IMR-90 (cell line): ENCODE measurements at regions not wholly inside any gene's neighbourhood (a gene's known extent, or its start where the extent isn't known, plus 50 kb on each side); places are given as distances from the start of the nearest gene placed in this dataset.

ENCODE experiments used
- ATAC-seq: fragments of 200-7000 bp; cut with Tn5 transposase; 2 replicates; pipeline ENCODE4 v1.9.1; 2020; ENCODE audit warnings: low read depth, mild to moderate bottlenecking, moderate library complexity
- BruUV-seq: library from RNA; stranded (reverse); fragments of 400-500 nt; replicated peaks from 2 replicates; lab custom pipeline; 2021; lab: Mats Ljungman, UMichigan
- CTCF ChIA-PET: fragments of 300-600 bp; formaldehyde crosslinking; extraction: SDS; loops from one replicate; lab custom pipeline; 2021; ENCODE audit warnings: antibody characterized with exemption; lab: Yijun Ruan, JAX
- POLR2A ChIA-PET: fragments of 300-600 bp; sonication (Branson Sonifier 250); formaldehyde crosslinking; loops from one replicate; lab custom pipeline; 2022; ENCODE audit warnings: antibody characterized with exemption; ENCODE audit not compliant: unreplicated experiment; lab: Charles Lee
- DNase-seq: peaks from one replicate; pipeline ENCODE4 v3.0.0; 2013
- H2AFZ ChIP-seq: replicated peaks from 2 replicates; pipeline ENCODE3; 2013; ENCODE audit warnings: low read length, mild to moderate bottlenecking; ENCODE audit not compliant: poor library complexity
- H2AK5ac ChIP-seq: 2 replicates; pipeline ENCODE4 v1.6.1; 2013; ENCODE audit warnings: low read depth, low read length, inconsistent platforms
- H2AK9ac ChIP-seq: replicated peaks from 2 replicates; pipeline ENCODE3; 2013; ENCODE audit warnings: mild to moderate bottlenecking, low read depth, low read length, moderate library complexity; ENCODE audit not compliant: poor library complexity
- H2BK120ac ChIP-seq: 2 replicates; pipeline ENCODE4 v1.6.1; 2013; ENCODE audit warnings: low read depth, low read length, inconsistent platforms
- H2BK15ac ChIP-seq: 3 replicates; pipeline ENCODE4 v1.6.1; 2013; ENCODE audit warnings: low read depth, low read length, inconsistent platforms
- H2BK20ac ChIP-seq: 2 replicates; pipeline ENCODE4 v1.6.1; 2013; ENCODE audit warnings: low read depth, mild to moderate bottlenecking, inconsistent platforms, low read length, moderate library complexity
- H2BK5ac ChIP-seq: 2 replicates; pipeline ENCODE4 v1.6.1; 2013; ENCODE audit warnings: mild to moderate bottlenecking, low read depth, low read length, inconsistent platforms; ENCODE audit not compliant: poor library complexity, severe bottlenecking
- H3K14ac ChIP-seq: replicated peaks from 2 replicates; pipeline ENCODE4 v1.6.1; 2013; ENCODE audit warnings: low read depth, low read length, inconsistent platforms
- H3K18ac ChIP-seq: 2 replicates; pipeline ENCODE4 v1.6.1; 2013; ENCODE audit warnings: low read depth, low read length, control low read depth
- H3K23ac ChIP-seq: 2 replicates; pipeline ENCODE4 v1.6.1; 2013; ENCODE audit warnings: low read depth, low read length, inconsistent platforms
- H3K27ac ChIP-seq: 2 replicates; pipeline ENCODE4 v1.5.1; 2013; ENCODE audit warnings: mild to moderate bottlenecking, control low read depth, low read length; ENCODE audit not compliant: insufficient read depth
- H3K27me3 ChIP-seq: 2 replicates; pipeline ENCODE4 v1.6.1; 2013; ENCODE audit warnings: low read length; ENCODE audit not compliant: control insufficient read depth, insufficient read depth
- H3K36me3 ChIP-seq: 2 replicates; pipeline ENCODE4 v1.6.1; 2013; ENCODE audit warnings: low read length, mixed read lengths; ENCODE audit not compliant: control insufficient read depth, insufficient read depth
- H3K4ac ChIP-seq: 2 replicates; pipeline ENCODE4 v1.6.1; 2013; ENCODE audit warnings: low read depth, low read length, inconsistent platforms
- H3K4me1 ChIP-seq: 2 replicates; pipeline ENCODE4 v1.6.1; 2013; ENCODE audit warnings: low read length, mixed read lengths; ENCODE audit not compliant: control insufficient read depth, insufficient read depth
- H3K4me2 ChIP-seq: 2 replicates; pipeline ENCODE4 v1.6.1; 2013; ENCODE audit warnings: low read depth, mild to moderate bottlenecking, control low read depth, low read length, moderate library complexity
- H3K4me3 ChIP-seq: 2 replicates; pipeline ENCODE4 v1.5.1; 2013; ENCODE audit warnings: low read depth, mild to moderate bottlenecking, control low read depth, low read length, moderate library complexity; ENCODE audit not compliant: insufficient read depth
- H3K56ac ChIP-seq: 2 replicates; pipeline ENCODE4 v1.6.1; 2013; ENCODE audit warnings: low read length, inconsistent platforms; ENCODE audit not compliant: insufficient read depth; ENCODE audit errors: extremely low read depth
- H3K79me1 ChIP-seq, 2 experiments: 2 replicates each; pipeline ENCODE4 v1.6.1; 2013; ENCODE audit warnings: low read length in 2 of 2, inconsistent platforms in 1 of 2, low read depth in 1 of 2
- H3K9ac ChIP-seq: 2 replicates; pipeline ENCODE4 v1.6.1; 2013; ENCODE audit warnings: low read depth, low read length, control low read depth
- H3K9me1 ChIP-seq: 2 replicates; pipeline ENCODE4 v1.6.1; 2013; ENCODE audit warnings: low read length, inconsistent platforms; ENCODE audit not compliant: insufficient read depth
- H3K9me3 ChIP-seq: 2 replicates; pipeline ENCODE4 v1.6.1; 2013; ENCODE audit warnings: low read length; ENCODE audit not compliant: control insufficient read depth, insufficient read depth
- H4K20me1 ChIP-seq: 2 replicates; pipeline ENCODE4 v1.6.1; 2013; ENCODE audit warnings: low read length, inconsistent platforms; ENCODE audit not compliant: insufficient read depth
- H4K5ac ChIP-seq: 2 replicates; pipeline ENCODE4 v1.6.1; 2013; ENCODE audit warnings: mild to moderate bottlenecking, low read depth, low read length, control low read depth
- H4K8ac ChIP-seq, 2 experiments: 2 replicates each; pipeline ENCODE4 v1.6.1; 2013; ENCODE audit warnings: low read depth in 2 of 2, low read length in 2 of 2, control low read depth in 1 of 2, inconsistent platforms in 1 of 2
- H4K91ac ChIP-seq: 2 replicates; pipeline ENCODE4 v1.6.1; 2013; ENCODE audit warnings: low read depth, low read length, inconsistent platforms; ENCODE audit not compliant: insufficient read depth
- FOS ChIP-seq: fragments of 150-350 bp; IDR thresholded peaks from 2 replicates; pipeline ENCODE4 v1.6.1; 2016; ENCODE audit warnings: low read depth, low read length
- RFX5 ChIP-seq: IDR thresholded peaks from 2 replicates; pipeline ENCODE4 v1.8.0; 2012; ENCODE audit warnings: low read depth, mild to moderate bottlenecking, low read length, moderate library complexity
- SMC3 ChIP-seq: fragments of 150-350 bp; IDR thresholded peaks from 2 replicates; pipeline ENCODE4 v1.6.1; 2016; ENCODE audit warnings: low read depth, mild to moderate bottlenecking, antibody characterized with exemption, low read length, moderate library complexity
- WGBS, 2 experiments: methylation state at CpG; one replicate each; pipeline versions ENCODE4 v1.1.5 to v1.1.7; 2013; ENCODE audit warnings: missing lambda C conversion rate in 2 of 2; ENCODE audit not compliant: insufficient read length in 1 of 2; ENCODE audit errors: extremely low coverage in 2 of 2; 5-methylcytosine and 5-hydroxymethylcytosine counted together
- dilution Hi-C: fragments of 300-500 bp; cut with HindIII; formaldehyde crosslinking; loops from one replicate; pipeline ENCODE4 v1.14.3; 2018; ENCODE audit warnings: low sequenced_read_pairs; ENCODE audit not compliant: unreplicated experiment
- in situ Hi-C: fragments of 300-500 bp; cut with MboI; formaldehyde crosslinking; loops from 3 replicates; pipeline ENCODE4 v1.14.3; 2019; ENCODE audit warnings: low sequenced_read_pairs, inconsistent platforms, mixed read lengths
- intact Hi-C: fragments of 100-400 bp; cut with micrococcal nuclease; formaldehyde crosslinking; loops from 2 replicates; pipeline ENCODE4 v1.10.0; 2022
- TF ChIP-seq, protein P1 (sequence below): conservative IDR thresholded peaks from 2 replicates; pipeline ENCODE4 v1.5.1; 2012; ENCODE audit warnings: mild to moderate bottlenecking, low read depth, low read length, improper control_type of control experiment
- TF ChIP-seq, protein P2 (sequence below): fragments of 150-350 bp; IDR thresholded peaks from 2 replicates; pipeline ENCODE4 v1.6.1; 2016; ENCODE audit warnings: low read depth, mild to moderate bottlenecking, low read length, moderate library complexity, borderline replicate concordance

DNA sequence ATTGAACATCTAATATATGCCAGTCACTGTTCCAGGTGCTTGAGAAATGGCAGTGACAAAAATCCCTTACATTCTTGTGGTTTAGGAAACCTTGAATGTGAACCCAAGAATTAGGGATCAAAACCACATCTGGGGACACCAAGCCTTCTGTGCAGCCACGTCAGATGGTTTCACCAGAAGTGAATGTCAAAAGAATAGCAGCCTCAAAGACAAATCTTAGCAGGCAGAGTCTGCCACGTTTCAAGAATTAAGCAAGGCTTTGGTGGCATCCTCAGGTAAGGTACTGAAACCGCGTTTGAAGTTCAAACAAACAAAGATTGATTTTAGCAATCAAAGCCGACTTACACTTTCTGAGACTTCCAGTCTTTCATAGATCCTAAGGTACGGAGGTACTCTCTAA is 225.5 kb upstream of the GNAI1 start:
- H2AFZ ChIP-seq = no peak overlapping the region
- H3K4me1 ChIP-seq = no peaks in the 10 kb centered on the region
- dilution Hi-C loops (no loop called here), in situ Hi-C loops (no loop called here), intact Hi-C loops (no loop called here)
- no peak overlapping the region for H3K56ac ChIP-seq
- no peaks in the 10 kb centered on the region for H3K9me1 ChIP-seq
- H2AK9ac ChIP-seq = no peak overlapping the region
- no peak overlapping the region for H3K4me2 ChIP-seq
- H3K9me3 ChIP-seq = no peaks in the 10 kb centered on the region
- no peaks in the 10 kb centered on the region for H4K20me1 ChIP-seq
- 86% methylated on average over 1 of the region's 6 CpGs; no CpG with 5 or more reads in 1 of the 2 experiments for WGBS, 2 experiments
- H2BK20ac ChIP-seq = no peak overlapping the region
- H3K14ac ChIP-seq = no peak overlapping the region
- ATAC-seq (no peak), DNase-seq (no peak)
- POLR2A ChIA-PET = no interaction called here
- no peak overlapping the region for H4K5ac ChIP-seq
- no peak overlapping the region for H3K27ac ChIP-seq
- no peak overlapping the region for H2BK120ac ChIP-seq
- H2BK5ac ChIP-seq = no peak overlapping the region
- no TSS peak for BruUV-seq
- no peak overlapping the region for H2BK15ac ChIP-seq
- no peaks in the 10 kb centered on the region for H3K27me3 ChIP-seq
- TF ChIP-seq SMC3 (no peak), RFX5 (no peak), FOS (no peak)
- TF ChIP-seq, protein P1, sequence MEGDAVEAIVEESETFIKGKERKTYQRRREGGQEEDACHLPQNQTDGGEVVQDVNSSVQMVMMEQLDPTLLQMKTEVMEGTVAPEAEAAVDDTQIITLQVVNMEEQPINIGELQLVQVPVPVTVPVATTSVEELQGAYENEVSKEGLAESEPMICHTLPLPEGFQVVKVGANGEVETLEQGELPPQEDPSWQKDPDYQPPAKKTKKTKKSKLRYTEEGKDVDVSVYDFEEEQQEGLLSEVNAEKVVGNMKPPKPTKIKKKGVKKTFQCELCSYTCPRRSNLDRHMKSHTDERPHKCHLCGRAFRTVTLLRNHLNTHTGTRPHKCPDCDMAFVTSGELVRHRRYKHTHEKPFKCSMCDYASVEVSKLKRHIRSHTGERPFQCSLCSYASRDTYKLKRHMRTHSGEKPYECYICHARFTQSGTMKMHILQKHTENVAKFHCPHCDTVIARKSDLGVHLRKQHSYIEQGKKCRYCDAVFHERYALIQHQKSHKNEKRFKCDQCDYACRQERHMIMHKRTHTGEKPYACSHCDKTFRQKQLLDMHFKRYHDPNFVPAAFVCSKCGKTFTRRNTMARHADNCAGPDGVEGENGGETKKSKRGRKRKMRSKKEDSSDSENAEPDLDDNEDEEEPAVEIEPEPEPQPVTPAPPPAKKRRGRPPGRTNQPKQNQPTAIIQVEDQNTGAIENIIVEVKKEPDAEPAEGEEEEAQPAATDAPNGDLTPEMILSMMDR = no peak
- TF ChIP-seq, protein P2, sequence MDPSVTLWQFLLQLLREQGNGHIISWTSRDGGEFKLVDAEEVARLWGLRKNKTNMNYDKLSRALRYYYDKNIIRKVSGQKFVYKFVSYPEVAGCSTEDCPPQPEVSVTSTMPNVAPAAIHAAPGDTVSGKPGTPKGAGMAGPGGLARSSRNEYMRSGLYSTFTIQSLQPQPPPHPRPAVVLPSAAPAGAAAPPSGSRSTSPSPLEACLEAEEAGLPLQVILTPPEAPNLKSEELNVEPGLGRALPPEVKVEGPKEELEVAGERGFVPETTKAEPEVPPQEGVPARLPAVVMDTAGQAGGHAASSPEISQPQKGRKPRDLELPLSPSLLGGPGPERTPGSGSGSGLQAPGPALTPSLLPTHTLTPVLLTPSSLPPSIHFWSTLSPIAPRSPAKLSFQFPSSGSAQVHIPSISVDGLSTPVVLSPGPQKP = no peak
- no peak overlapping the region for H2AK5ac ChIP-seq
- no peaks in the 10 kb centered on the region for H3K79me1 ChIP-seq
- H3K4ac ChIP-seq = no peak overlapping the region
- no peak overlapping the region for H3K18ac ChIP-seq
- no peak overlapping the region for H3K9ac ChIP-seq
- no peak overlapping the region for H3K23ac ChIP-seq
- no peak overlapping the region for H4K91ac ChIP-seq
- no peak overlapping the region for H4K8ac ChIP-seq
- no peak overlapping the region for H3K4me3 ChIP-seq
- H3K36me3 ChIP-seq = no peaks in the 10 kb centered on the region
- CTCF ChIA-PET = no interaction called here
